Endodermal cell (in vitro differentiated cells): ENCODE measurements at regions not wholly inside any gene's neighbourhood (a gene's known extent, or its start where the extent isn't known, plus 50 kb on each side); places are given as distances from the start of the nearest gene placed in this dataset.

ENCODE experiments used
- DNase-seq: peaks from one replicate; pipeline ENCODE4 v3.0.0-alpha.2; 2017
- H3K27ac ChIP-seq: 2 replicates; pipeline ENCODE4 v1.5.1; 2013; ENCODE audit warnings: mild to moderate bottlenecking, low read depth, low read length, moderate library complexity
- H3K27me3 ChIP-seq: 2 replicates; pipeline ENCODE4 v1.6.1; 2013; ENCODE audit warnings: mild to moderate bottlenecking, low read length, moderate library complexity; ENCODE audit not compliant: insufficient read depth, control insufficient read depth, poor library complexity, severe bottlenecking
- H3K36me3 ChIP-seq: 2 replicates; pipeline ENCODE4 v1.7.0; 2013; ENCODE audit warnings: mild to moderate bottlenecking, low read length, moderate library complexity; ENCODE audit not compliant: control insufficient read depth, insufficient read depth
- H3K4me1 ChIP-seq: one replicate; pipeline ENCODE4 v1.7.0; 2013; ENCODE audit warnings: low read length; ENCODE audit not compliant: control insufficient read depth, insufficient read depth
- H3K4me3 ChIP-seq: 2 replicates; pipeline ENCODE4 v1.5.1; 2013; ENCODE audit warnings: mild to moderate bottlenecking, low read length, moderate library complexity
- H3K9ac ChIP-seq: 2 replicates; pipeline ENCODE4 v1.6.1; 2013; ENCODE audit warnings: mild to moderate bottlenecking, low read length, moderate library complexity; ENCODE audit not compliant: poor library complexity, severe bottlenecking; ENCODE audit errors: extremely low read depth
- H3K9me3 ChIP-seq: 2 replicates; pipeline ENCODE4 v1.6.1; 2013; ENCODE audit warnings: mild to moderate bottlenecking, low read length, moderate library complexity; ENCODE audit not compliant: control insufficient read depth
- H3K27ac Mint-ChIP-seq: 2 replicates; pipeline ENCODE4 v1.8.0; 2020; ENCODE audit warnings: mixed read lengths
- H3K27me3 Mint-ChIP-seq: 2 replicates; pipeline ENCODE4 v1.8.0; 2021; ENCODE audit warnings: mild to moderate bottlenecking, mixed read lengths; ENCODE audit not compliant: insufficient read depth
- H3K36me3 Mint-ChIP-seq: 2 replicates; pipeline ENCODE4 v1.8.0; 2020; ENCODE audit warnings: low read depth, mixed read lengths
- H3K4me1 Mint-ChIP-seq: 2 replicates; pipeline ENCODE4 v1.8.0; 2020; ENCODE audit warnings: mixed read lengths
- H3K4me3 Mint-ChIP-seq: 2 replicates; pipeline ENCODE4 v1.8.0; 2020; ENCODE audit warnings: mild to moderate bottlenecking, moderate library complexity, mixed read lengths
- H3K9me3 Mint-ChIP-seq: 2 replicates; pipeline ENCODE4 v1.8.0; 2020; ENCODE audit warnings: mild to moderate bottlenecking, mixed read lengths
- CTCF ChIP-seq: fragments of 200-600 bp; sonication (generic); conservative IDR thresholded peaks from 2 replicates; pipeline ENCODE4 v1.5.0; 2021; ENCODE audit warnings: antibody characterized with exemption, mild to moderate bottlenecking
- WGBS, 2 experiments: methylation state at CpG; one replicate each; pipeline versions ENCODE4 v1.1.5 to v1.1.7; 2013; ENCODE audit warnings: missing lambda C conversion rate in 2 of 2, mixed read lengths in 1 of 2; ENCODE audit not compliant: insufficient coverage in 1 of 2, insufficient read length in 1 of 2; 5-methylcytosine and 5-hydroxymethylcytosine counted together

- H3K9ac ChIP-seq: no peak overlapping the region
- H3K4me1 ChIP-seq: no peaks in the 10 kb centered on the region
- no peak for TF ChIP-seq CTCF
- no peak overlapping the region for H3K27ac Mint-ChIP-seq
- H3K4me3 ChIP-seq: no peak overlapping the region
- no peaks in the 10 kb centered on the region for H3K9me3 Mint-ChIP-seq
- no peaks in the 10 kb centered on the region for H3K9me3 ChIP-seq
- H3K27me3 Mint-ChIP-seq: no peaks in the 10 kb centered on the region
- 92 to 100% methylated on average over 2 to 3 of the region's 4 CpGs for WGBS, 2 experiments
- no peak overlapping the region for H3K27ac ChIP-seq
- no peaks in the 10 kb centered on the region for H3K36me3 Mint-ChIP-seq
- no peaks in the 10 kb centered on the region for H3K27me3 ChIP-seq
- no peak overlapping the region for H3K4me3 Mint-ChIP-seq
- H3K36me3 ChIP-seq: no peaks in the 10 kb centered on the region
- DNase-seq: no peak
- no peaks in the 10 kb centered on the region for H3K4me1 Mint-ChIP-seq
Observed at GRCh38 chr15:72936237-72936636, 116.0 kb upstream of the NEO1 start.

- no peaks in the 10 kb centered on the region for H3K4me1 Mint-ChIP-seq
- no peak overlapping the region for H3K4me3 Mint-ChIP-seq
- no peaks in the 10 kb centered on the region for H3K27me3 Mint-ChIP-seq
- H3K9me3 Mint-ChIP-seq: no peaks in the 10 kb centered on the region
- Histone ChIP-seq H3K4me1 (no peaks in the 10 kb centered on the region), H3K36me3 (no peaks in the 10 kb centered on the region), H3K9ac (no peak overlapping the region), H3K27ac (no peak overlapping the region), H3K9me3 (no peaks in the 10 kb centered on the region), H3K27me3 (no peaks in the 10 kb centered on the region), H3K4me3 (no peak overlapping the region)
- H3K27ac Mint-ChIP-seq: no peak overlapping the region
- DNase-seq: peak; percentile 29
- no peaks in the 10 kb centered on the region for H3K36me3 Mint-ChIP-seq
- WGBS, 2 experiments: 64% methylated on average over 2 of the region's 2 CpGs; no CpG with 5 or more reads in 1 of the 2 experiments
- no peak for TF ChIP-seq CTCF
Observed at GRCh38 chr15:72935521-72935920, 116.7 kb upstream of the NEO1 start.

- Mint-ChIP-seq H3K27me3 (peaks cover 4% of the 10 kb centered on the region), H3K4me1 (no peaks in the 10 kb centered on the region), H3K4me3 (no peak overlapping the region), H3K9me3 (no peaks in the 10 kb centered on the region), H3K36me3 (no peaks in the 10 kb centered on the region), H3K27ac (no peak overlapping the region)
- no peak for TF ChIP-seq CTCF
- H3K4me3 ChIP-seq: no peak overlapping the region
- H3K36me3 ChIP-seq: no peaks in the 10 kb centered on the region
- H3K9ac ChIP-seq: no peak overlapping the region
- no peak overlapping the region for H3K27ac ChIP-seq
- WGBS, 2 experiments: 92 to 95% methylated on average over 2 to 4 of the region's 4 CpGs
- H3K9me3 ChIP-seq: no peaks in the 10 kb centered on the region
- DNase-seq: no peak
- no peaks in the 10 kb centered on the region for H3K4me1 ChIP-seq
- H3K27me3 ChIP-seq: no peaks in the 10 kb centered on the region
Observed at GRCh38 chr15:72934921-72935320, 117.3 kb upstream of the NEO1 start.
